ENCODE measurements at regions not wholly inside any gene's neighbourhood (a gene's known extent, or its start where the extent isn't known, plus 50 kb on each side); places are given as distances from the start of the nearest gene placed in this dataset.

GRCh38 chr7:156148547-156148946 is 336.3 kb upstream of the SHH start:
- H3K4me1 ChIP-seq (replicated peaks in 1 of 2) = no peaks in the 10 kb centered on the region
- 0 to 78% (median 61%) methylated on average over 2 to 7 of the region's 8 CpGs; no CpG with 5 or more reads in 4 of the 10 experiments for WGBS, 10 experiments
- no peak overlapping the region for H3K27ac ChIP-seq
- in situ Hi-C loops (cut with MboI; ENCODE audit: low pct_unique_long_range_greater_than_20kb in 2 of 9, low sequenced_read_pairs in 9 of 9, unreplicated experiment in 9 of 9) = no loop called here
- no peak for ATAC-seq (replicated peaks in 6 of 8)
- no peak overlapping the region for H3K4me3 ChIP-seq

GRCh38 chr7:156147756-156148504 is 335.7 kb upstream of the SHH start:
- no peak for ATAC-seq (replicated peaks in 6 of 8)
- in situ Hi-C loops (cut with MboI; ENCODE audit: low pct_unique_long_range_greater_than_20kb in 2 of 9, low sequenced_read_pairs in 9 of 9, unreplicated experiment in 9 of 9) = no loop called here

GRCh38 chr7:156147104-156147503 is 334.8 kb upstream of the SHH start:
- Histone ChIP-seq H3K27ac (no peak overlapping the region), H3K4me1 (replicated peaks in 1 of 2) (no peaks in the 10 kb centered on the region), H3K4me3 (no peak overlapping the region)
- ATAC-seq (replicated peaks in 6 of 8) = no peak
- 0 to 100% (median 38%) methylated on average over 1 to 6 of the region's 6 CpGs; no CpG with 5 or more reads in 2 of the 10 experiments for WGBS, 10 experiments
- in situ Hi-C loops (cut with MboI; ENCODE audit: low pct_unique_long_range_greater_than_20kb in 2 of 9, low sequenced_read_pairs in 9 of 9, unreplicated experiment in 9 of 9) = no loop called here

More at GRCh38 chr7:156147756-156148504, 335.7 kb upstream of the SHH start:
- 0 to 88% (median 50%) methylated on average over 1 to 5 of the region's 15 CpGs; no CpG with 5 or more reads in 3 of the 10 experiments for WGBS, 10 experiments
- H3K4me1 ChIP-seq (replicated peaks in 1 of 2) = no peaks in the 10 kb centered on the region
- no peak overlapping the region for H3K4me3 ChIP-seq
- H3K27ac ChIP-seq = no peak overlapping the region

- H3K27ac ChIP-seq = no peak overlapping the region
- no peak for ATAC-seq (replicated peaks in 6 of 8)
- H3K4me3 ChIP-seq = no peak overlapping the region
- H3K4me1 ChIP-seq (replicated peaks in 1 of 2) = no peaks in the 10 kb centered on the region
- WGBS, 10 experiments = 0 to 87% (median 22%) methylated on average over 1 to 6 of the region's 8 CpGs; no CpG with 5 or more reads in 1 of the 10 experiments
- in situ Hi-C loops (cut with MboI; ENCODE audit: low pct_unique_long_range_greater_than_20kb in 2 of 9, low sequenced_read_pairs in 9 of 9, unreplicated experiment in 9 of 9) = no loop called here
Measured at GRCh38 chr7:156145996-156146395, 333.7 kb upstream of the SHH start.

- WGBS, 10 experiments = 5 to 90% (median 78%) methylated on average over 2 to 6 of the region's 6 CpGs; no CpG with 5 or more reads in 3 of the 10 experiments
- in situ Hi-C loops (cut with MboI; ENCODE audit: low pct_unique_long_range_greater_than_20kb in 2 of 9, low sequenced_read_pairs in 9 of 9, unreplicated experiment in 9 of 9) = no loop called here
- Histone ChIP-seq H3K4me3 (no peak overlapping the region), H3K27ac (no peak overlapping the region), H3K4me1 (replicated peaks in 1 of 2) (no peaks in the 10 kb centered on the region)
- no peak for ATAC-seq (replicated peaks in 6 of 8)
Measured at GRCh38 chr7:156145184-156145583, 332.9 kb upstream of the SHH start.

- in situ Hi-C loops (cut with MboI; ENCODE audit: low pct_unique_long_range_greater_than_20kb in 2 of 9, low sequenced_read_pairs in 9 of 9, unreplicated experiment in 9 of 9) = no loop called here
- 60 to 62% methylated on average over 1 to 2 of the region's 7 CpGs; no CpG with 5 or more reads in 8 of the 10 experiments for WGBS, 10 experiments
- ATAC-seq (replicated peaks in 6 of 8) = no peak
Measured at GRCh38 chr7:156143683-156144082, 331.4 kb upstream of the SHH start.

GRCh38 chr7:156143158-156143557 is 330.9 kb upstream of the SHH start:
- 67 to 100% (median 88%) methylated on average over 1 to 14 of the region's 25 CpGs; no CpG with 5 or more reads in 3 of the 10 experiments for WGBS, 10 experiments
- H3K27ac ChIP-seq = no peak overlapping the region
- ATAC-seq (replicated peaks in 6 of 8) = no peak
- H3K4me3 ChIP-seq = no peak overlapping the region
- in situ Hi-C loops (cut with MboI; ENCODE audit: low pct_unique_long_range_greater_than_20kb in 2 of 9, low sequenced_read_pairs in 9 of 9, unreplicated experiment in 9 of 9) = no loop called here
- H3K4me1 ChIP-seq (replicated peaks in 1 of 2) = no peaks in the 10 kb centered on the region

More at GRCh38 chr7:156143683-156144082, 331.4 kb upstream of the SHH start:
- H3K27ac ChIP-seq = no peak overlapping the region
- no peak overlapping the region for H3K4me3 ChIP-seq
- H3K4me1 ChIP-seq (replicated peaks in 1 of 2) = no peaks in the 10 kb centered on the region

GRCh38 chr7:156141941-156142340 is 329.7 kb upstream of the SHH start:
- Histone ChIP-seq H3K4me3 (no peak overlapping the region), H3K4me1 (replicated peaks in 1 of 2) (no peaks in the 10 kb centered on the region), H3K27ac (no peak overlapping the region)
- WGBS, 10 experiments = 0 to 73% (median 23%) methylated on average over 2 to 7 of the region's 7 CpGs; no CpG with 5 or more reads in 1 of the 10 experiments
- no peak for ATAC-seq (replicated peaks in 6 of 8)
- in situ Hi-C loops (cut with MboI; ENCODE audit: low pct_unique_long_range_greater_than_20kb in 2 of 9, low sequenced_read_pairs in 9 of 9, unreplicated experiment in 9 of 9) = no loop called here

- in situ Hi-C loops (cut with MboI; ENCODE audit: low pct_unique_long_range_greater_than_20kb in 2 of 9, low sequenced_read_pairs in 9 of 9, unreplicated experiment in 9 of 9) = no loop called here
- Histone ChIP-seq H3K4me3 (no peak overlapping the region), H3K4me1 (replicated peaks in 1 of 2) (no peaks in the 10 kb centered on the region), H3K27ac (no peak overlapping the region)
- no peak for ATAC-seq (replicated peaks in 6 of 8)
- 0 to 69% (median 56%) methylated on average over 1 to 5 of the region's 6 CpGs; no CpG with 5 or more reads in 3 of the 10 experiments for WGBS, 10 experiments
Measured at GRCh38 chr7:156140896-156141295, 328.6 kb upstream of the SHH start.

GRCh38 chr7:156140447-156140846 is 328.2 kb upstream of the SHH start:
- 0 to 75% (median 0%) methylated on average over 1 to 3 of the region's 7 CpGs; no CpG with 5 or more reads in 4 of the 10 experiments for WGBS, 10 experiments
- in situ Hi-C loops (cut with MboI; ENCODE audit: low pct_unique_long_range_greater_than_20kb in 2 of 9, low sequenced_read_pairs in 9 of 9, unreplicated experiment in 9 of 9) = no loop called here
- ATAC-seq (replicated peaks in 6 of 8) = no peak

GRCh38 chr7:156139633-156140032 is 327.4 kb upstream of the SHH start:
- ATAC-seq (replicated peaks in 6 of 8) = no peak
- in situ Hi-C loops (cut with MboI; ENCODE audit: low pct_unique_long_range_greater_than_20kb in 2 of 9, low sequenced_read_pairs in 9 of 9, unreplicated experiment in 9 of 9) = no loop called here
- H3K4me1 ChIP-seq (replicated peaks in 1 of 2) = no peaks in the 10 kb centered on the region
- 0 to 60% (median 13%) methylated on average over 1 to 2 of the region's 3 CpGs; no CpG with 5 or more reads in 4 of the 10 experiments for WGBS, 10 experiments
- no peak overlapping the region for H3K27ac ChIP-seq
- H3K4me3 ChIP-seq = no peak overlapping the region

More at GRCh38 chr7:156140447-156140846, 328.2 kb upstream of the SHH start:
- no peaks in the 10 kb centered on the region for H3K4me1 ChIP-seq (replicated peaks in 1 of 2)
- no peak overlapping the region for H3K4me3 ChIP-seq
- H3K27ac ChIP-seq = no peak overlapping the region

GRCh38 chr7:156139112-156139511 is 326.8 kb upstream of the SHH start:
- in situ Hi-C loops (cut with MboI; ENCODE audit: low pct_unique_long_range_greater_than_20kb in 2 of 9, low sequenced_read_pairs in 9 of 9, unreplicated experiment in 9 of 9) = no loop called here
- no peak overlapping the region for H3K27ac ChIP-seq
- no peaks in the 10 kb centered on the region for H3K4me1 ChIP-seq (replicated peaks in 1 of 2)
- no peak overlapping the region for H3K4me3 ChIP-seq
- ATAC-seq (replicated peaks in 6 of 8) = no peak
- WGBS, 10 experiments = 5 to 78% (median 45%) methylated on average over 2 to 7 of the region's 7 CpGs; no CpG with 5 or more reads in 2 of the 10 experiments

GRCh38 chr7:156131881-156132280 is 319.6 kb upstream of the SHH start:
- H3K27ac ChIP-seq = no peak overlapping the region
- H3K4me3 ChIP-seq = no peak overlapping the region
- 0 to 92% (median 63%) methylated on average over 1 to 2 of the region's 2 CpGs; no CpG with 5 or more reads in 4 of the 10 experiments for WGBS, 10 experiments
- no peaks in the 10 kb centered on the region for H3K4me1 ChIP-seq (replicated peaks in 1 of 2)
- ATAC-seq (replicated peaks in 6 of 8) = no peak
- in situ Hi-C loops (cut with MboI; ENCODE audit: low pct_unique_long_range_greater_than_20kb in 2 of 9, low sequenced_read_pairs in 9 of 9, unreplicated experiment in 9 of 9) = no loop called here

GRCh38 chr7:156129522-156129921 is 317.3 kb upstream of the SHH start:
- H3K4me1 ChIP-seq (replicated peaks in 1 of 2) = no peaks in the 10 kb centered on the region
- in situ Hi-C loops (cut with MboI; ENCODE audit: low pct_unique_long_range_greater_than_20kb in 2 of 9, low sequenced_read_pairs in 9 of 9, unreplicated experiment in 9 of 9) = no loop called here
- WGBS, 10 experiments = 22 to 83% (median 46%) methylated on average over 1 to 6 of the region's 12 CpGs; no CpG with 5 or more reads in 2 of the 10 experiments
- H3K27ac ChIP-seq = no peak overlapping the region
- ATAC-seq (replicated peaks in 6 of 8) = no peak
- no peak overlapping the region for H3K4me3 ChIP-seq
